Glomerular visceral epithelial cell (primary cell): ENCODE measurements at regions not wholly inside any gene's neighbourhood (a gene's known extent, or its start where the extent isn't known, plus 50 kb on each side); places are given as distances from the start of the nearest gene placed in this dataset.

Experiments
- DNase-seq: peaks from one replicate; pipeline ENCODE4 v3.0.0-alpha.2; 2016; ENCODE audit errors: extremely low spot score

- DNase-seq: no peak
Observed at GRCh38 chr20:48405909-48406308, 421.9 kb downstream of the PREX1 start.

GRCh38 chr20:48404598-48404997 is 423.2 kb downstream of the PREX1 start:
- no peak for DNase-seq

DNA sequence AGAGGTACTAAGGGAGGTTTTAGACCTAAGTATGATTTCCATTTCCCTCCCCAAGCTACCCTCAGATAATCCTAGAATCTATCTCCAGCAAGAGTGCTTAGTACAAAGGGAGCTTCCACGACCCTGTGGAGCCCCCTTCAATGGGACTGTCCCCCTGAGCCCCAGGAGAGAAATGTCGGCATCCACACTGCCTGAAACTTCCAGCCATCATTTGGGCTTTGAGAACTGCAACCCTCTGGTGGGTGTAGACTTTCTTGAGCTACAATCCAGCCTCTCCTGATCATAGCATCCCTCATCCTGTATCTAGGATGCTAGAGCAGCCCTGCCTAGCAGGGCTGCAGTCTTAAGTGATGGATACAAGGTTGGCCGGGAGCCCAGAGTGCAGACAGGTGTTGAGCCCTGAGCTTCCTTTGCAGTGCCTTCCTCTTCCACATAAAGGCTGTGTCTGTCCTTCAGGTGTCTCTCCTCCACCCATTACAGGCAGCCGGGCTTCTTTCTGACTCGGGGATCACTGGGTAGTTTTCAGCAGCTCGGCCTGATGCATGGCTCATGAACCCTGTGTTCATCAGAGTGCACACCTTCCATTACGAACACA is 424.5 kb downstream of the PREX1 start:
- DNase-seq: no peak

- DNase-seq: no peak
Observed at GRCh38 chr20:48401359-48401758, 426.4 kb downstream of the PREX1 start.

GRCh38 chr20:48400009-48400408 is 427.8 kb downstream of the PREX1 start:
- DNase-seq: no peak

GRCh38 chr20:48398506-48399449 is 429.0 kb downstream of the PREX1 start:
- DNase-seq: peak; percentile 35

- peak; percentile 77 for DNase-seq
Observed at GRCh38 chr20:48396981-48397861, 430.6 kb downstream of the PREX1 start.

DNA sequence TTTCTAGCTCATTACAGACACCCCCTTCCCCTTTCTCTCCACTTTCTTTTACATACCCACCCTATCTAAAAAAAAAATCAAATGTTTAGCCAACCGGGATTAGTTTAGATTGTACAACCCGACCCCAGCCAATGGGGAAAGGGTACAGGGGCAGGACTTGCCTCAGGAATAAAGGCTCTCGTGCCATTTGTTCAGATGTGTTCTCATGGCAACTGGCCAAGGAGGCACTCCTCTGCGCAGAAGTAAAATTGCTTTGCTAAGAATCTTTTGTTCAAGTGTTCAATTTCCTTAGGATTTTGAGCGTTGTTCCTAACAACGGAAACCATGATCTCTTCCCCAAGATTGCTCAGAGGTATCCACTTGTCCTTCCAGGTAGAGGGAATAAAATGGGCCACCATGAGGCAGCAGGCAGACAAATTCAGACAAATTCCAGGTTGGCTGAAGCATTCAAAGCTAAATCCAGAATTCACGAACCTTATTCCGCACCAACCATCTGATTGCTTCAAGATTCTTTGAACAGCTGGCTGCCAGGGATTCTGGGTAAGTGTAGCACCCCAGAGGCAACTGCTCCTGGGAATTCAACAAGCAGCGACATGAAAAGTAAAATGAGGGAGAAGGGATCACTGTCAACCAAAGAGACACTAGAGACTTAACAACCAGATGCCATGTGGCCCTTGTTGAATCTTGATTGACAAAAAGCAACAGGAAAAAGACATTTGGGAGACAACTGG is 431.8 kb downstream of the PREX1 start:
- DNase-seq: no peak

DNA sequence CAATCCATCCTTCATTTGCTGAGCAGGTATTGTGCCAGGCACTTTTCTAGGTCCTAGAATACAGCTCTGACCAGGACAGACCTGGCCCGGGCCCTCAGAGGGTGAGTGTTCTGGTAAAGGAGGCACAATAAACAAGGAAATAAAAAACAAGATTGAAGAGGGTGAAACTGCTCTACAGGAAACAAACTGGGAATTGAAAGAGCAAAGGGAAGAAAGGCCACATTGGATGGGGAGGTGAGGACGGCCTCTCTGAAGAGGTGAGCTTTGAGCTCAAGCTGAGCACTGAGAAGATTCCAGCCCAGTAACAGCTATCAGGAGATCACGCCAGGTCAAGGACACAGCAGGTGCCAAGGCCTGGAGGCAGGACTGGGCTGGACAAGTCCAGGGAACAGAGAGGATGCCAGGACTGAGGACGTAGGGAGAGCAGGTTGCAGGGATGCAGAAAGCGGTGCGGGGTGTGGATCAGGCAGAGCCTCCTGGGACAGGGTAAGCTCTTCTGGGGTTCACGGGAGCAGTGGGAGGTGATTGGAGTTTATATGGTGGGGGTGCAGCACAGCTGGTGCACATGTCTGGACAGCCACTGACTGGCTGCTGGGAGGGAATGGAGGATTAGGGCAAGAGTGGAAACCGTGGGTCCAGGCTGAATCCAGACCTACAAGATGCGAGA is 433.3 kb downstream of the PREX1 start:
- no peak for DNase-seq

GRCh38 chr20:48393737-48394314 is 434.0 kb downstream of the PREX1 start:
- DNase-seq: no peak

DNA sequence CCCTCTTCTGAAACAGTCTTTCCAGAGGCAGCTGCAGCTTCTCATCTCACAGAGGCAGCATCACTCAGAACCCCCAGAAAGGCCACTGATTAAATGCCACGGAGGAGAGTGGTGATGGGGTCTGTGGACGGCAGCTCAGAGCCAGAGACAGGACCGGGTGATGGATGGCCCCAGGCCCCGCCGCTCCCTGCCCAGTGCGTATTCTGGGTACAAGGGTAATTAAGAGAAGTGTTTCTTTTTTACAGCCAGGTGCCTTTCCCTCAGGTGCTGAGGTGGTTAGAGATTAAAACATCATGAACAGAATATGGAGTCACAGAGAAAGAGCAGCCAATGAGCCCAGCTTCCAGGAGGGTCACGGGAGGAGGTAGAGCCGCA is 434.5 kb downstream of the PREX1 start:
- DNase-seq: no peak

GRCh38 chr20:48392407-48393310 is 435.1 kb downstream of the PREX1 start:
- DNase-seq: no peak

DNA sequence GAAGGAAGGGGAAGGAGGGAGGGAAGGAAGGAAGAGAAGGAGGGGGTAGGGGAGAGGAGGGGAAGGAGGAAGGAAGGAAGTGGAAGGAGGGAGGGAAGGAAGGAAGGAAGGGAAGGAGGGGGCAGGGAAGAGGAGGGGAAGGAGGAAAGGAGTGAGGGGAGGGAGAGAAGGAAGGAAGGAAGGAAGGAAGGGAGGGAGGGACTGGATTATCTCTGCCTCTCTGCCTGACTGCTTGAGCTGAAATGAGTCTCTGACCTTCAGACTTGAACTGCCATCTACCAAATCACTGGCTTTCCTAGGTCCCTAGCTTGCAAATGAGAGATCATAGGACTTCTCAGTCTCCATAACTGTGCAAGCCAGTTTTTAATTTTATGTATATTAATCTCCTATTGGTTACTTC is 436.8 kb downstream of the PREX1 start:
- DNase-seq: no peak

DNA sequence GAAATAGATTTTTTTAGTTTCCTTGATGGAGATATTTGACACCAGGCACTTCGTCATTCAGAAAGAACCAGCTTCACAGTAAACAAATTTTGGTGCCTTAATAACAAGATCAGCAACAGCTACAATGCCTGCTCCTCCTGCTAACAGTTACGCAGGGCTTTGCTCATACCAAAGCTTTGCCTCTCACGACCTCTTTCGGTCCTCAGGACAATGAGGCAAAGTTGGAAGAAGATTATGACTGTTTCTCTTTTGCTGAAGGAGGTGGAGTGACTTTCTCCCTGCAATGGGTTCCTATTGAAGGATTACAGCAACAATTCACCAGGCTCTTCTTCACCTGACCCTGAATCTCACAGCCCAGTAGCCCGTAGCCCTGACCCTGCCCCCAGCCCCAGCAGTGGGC is 440.1 kb downstream of the PREX1 start:
- DNase-seq: no peak

GRCh38 chr20:48385527-48385926 is 442.3 kb downstream of the PREX1 start:
- no peak for DNase-seq

- DNase-seq: no peak
Observed at GRCh38 chr20:48385114-48385513, 442.7 kb downstream of the PREX1 start.

DNA sequence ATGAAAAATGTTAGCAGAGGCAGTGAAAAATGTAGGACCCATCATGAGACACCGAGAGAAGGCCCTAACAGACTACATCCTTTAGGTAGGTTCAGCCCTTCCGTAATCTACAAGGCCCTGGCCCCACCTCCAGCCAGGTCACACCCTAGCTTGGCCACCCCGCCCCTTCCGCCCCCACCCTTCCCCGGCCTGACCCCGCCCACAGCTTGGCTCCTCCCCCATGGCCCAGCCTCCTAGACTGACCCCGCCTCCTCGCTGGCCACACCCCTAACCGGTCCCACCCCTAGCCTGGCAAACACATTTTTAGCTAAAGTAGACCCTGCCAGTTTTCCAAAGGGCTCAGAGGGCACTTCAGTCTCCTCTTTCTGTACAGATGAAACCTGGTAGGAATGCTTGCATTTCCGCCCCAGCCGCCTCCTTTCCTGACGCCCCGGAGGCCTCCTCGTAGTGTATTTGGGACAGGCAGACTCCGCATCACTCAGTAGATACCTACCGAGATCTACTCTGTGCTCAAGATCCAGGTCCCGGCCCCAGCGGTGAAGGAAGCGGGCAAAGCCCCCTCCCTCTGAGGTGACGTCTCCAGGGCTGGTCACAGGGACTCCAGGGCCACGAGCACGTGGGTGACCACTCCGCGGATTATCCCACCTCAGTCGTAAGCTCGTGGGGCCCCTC is 443.5 kb downstream of the PREX1 start:
- no peak for DNase-seq

DNA sequence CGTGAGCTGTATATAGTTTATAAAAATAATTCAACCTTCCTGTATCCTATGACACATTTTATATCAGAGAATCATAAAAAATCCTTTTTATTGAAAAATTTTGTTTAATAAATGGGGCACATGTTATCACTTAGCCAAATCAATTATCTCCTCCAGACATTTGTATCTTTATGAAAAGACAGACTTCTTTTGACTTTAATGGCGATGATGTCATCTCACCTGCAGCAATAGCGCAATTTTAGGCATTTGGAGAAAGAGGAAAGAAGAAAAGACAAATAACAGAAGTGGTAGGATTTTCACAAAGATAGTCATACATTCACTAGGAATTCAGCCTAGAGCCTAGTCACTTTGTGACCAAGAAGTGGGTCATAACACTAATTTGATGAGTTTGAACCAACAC is 444.5 kb downstream of the PREX1 start:
- no peak for DNase-seq

- no peak for DNase-seq
Observed at GRCh38 chr20:48382304-48382703, 445.5 kb downstream of the PREX1 start.
